Gastroesophageal sphincter (tissue), 4 donors: ENCODE measurements at regions not wholly inside any gene's neighbourhood (a gene's known extent, or its start where the extent isn't known, plus 50 kb on each side); places are given as distances from the start of the nearest gene placed in this dataset.

ENCODE experiments used
- ATAC-seq: fragments of 150-250 bp; one replicate; pipeline ENCODE4 v1.9.1; 2016; ENCODE audit warnings: mild to moderate bottlenecking, moderate library complexity
- H3K27ac ChIP-seq, 4 donors: fragments of 200-600 bp; sonication (generic) in 3 of 4; 1 replicate in 3 of 4; 2 replicates in 1 of 4; pipeline ENCODE4 v1.5.1; 2016 to 2019
- H3K27me3 ChIP-seq: fragments of 200-600 bp; sonication (generic); one replicate; pipeline ENCODE4 v1.5.1; 2019
- H3K36me3 ChIP-seq, 2 donors: fragments of 200-600 bp; sonication (generic); one replicate each; pipeline ENCODE4 v1.5.1; 2019; ENCODE audit warnings: control low read depth in 1 of 2
- H3K4me1 ChIP-seq, 3 donors: fragments of 200-600 bp; sonication (generic); 1 replicate in 2 of 3; 2 replicates in 1 of 3; pipeline ENCODE4 v1.5.1; 2016 to 2019; ENCODE audit warnings: control low read depth in 2 of 3
- H3K4me3 ChIP-seq, 2 donors: fragments of 200-600 bp; sonication (generic); one replicate each; pipeline ENCODE4 v1.5.1; 2019; ENCODE audit warnings: mild to moderate bottlenecking in 1 of 2, moderate library complexity in 1 of 2
- H3K9me3 ChIP-seq, 3 donors: fragments of 200-600 bp; sonication (generic); one replicate each; pipeline ENCODE4 v1.5.1; 2017 to 2019; ENCODE audit warnings: control low read depth in 2 of 3
- EP300 ChIP-seq: sonication (generic); formaldehyde crosslinking; IDR thresholded peaks from one replicate; pipeline ENCODE4 v1.6.1; 2017; ENCODE audit warnings: antibody characterized with exemption, mild to moderate bottlenecking
- POLR2A ChIP-seq, 2 donors: fragments of 450-650 bp; IDR thresholded peaks; one replicate each; pipeline ENCODE4 v1.6.1; 2017; ENCODE audit warnings: antibody characterized with exemption in 2 of 2, mild to moderate bottlenecking in 2 of 2, moderate library complexity in 1 of 2
- POLR2AphosphoS5 ChIP-seq: sonication (generic); formaldehyde crosslinking; IDR thresholded peaks from one replicate; pipeline ENCODE4 v1.6.1; 2017; ENCODE audit warnings: antibody characterized with exemption
- WGBS, 2 donors: methylation state at CpG; one replicate each; pipeline ENCODE4 v1.1.5; 2018; ENCODE audit warnings: low coverage in 1 of 2; 5-methylcytosine and 5-hydroxymethylcytosine counted together
- TF ChIP-seq, protein P1 (sequence below), 4 experiments: fragments of 200-600 bp in 2 of 4; fragments of 450-650 bp in 2 of 4; sonication (generic) in 1 of 4; IDR thresholded peaks; one replicate each; pipeline ENCODE4 v1.5.1; 2017 to 2019; ENCODE audit warnings: antibody characterized with exemption in 4 of 4, mild to moderate bottlenecking in 2 of 4, moderate library complexity in 2 of 4

DNA sequence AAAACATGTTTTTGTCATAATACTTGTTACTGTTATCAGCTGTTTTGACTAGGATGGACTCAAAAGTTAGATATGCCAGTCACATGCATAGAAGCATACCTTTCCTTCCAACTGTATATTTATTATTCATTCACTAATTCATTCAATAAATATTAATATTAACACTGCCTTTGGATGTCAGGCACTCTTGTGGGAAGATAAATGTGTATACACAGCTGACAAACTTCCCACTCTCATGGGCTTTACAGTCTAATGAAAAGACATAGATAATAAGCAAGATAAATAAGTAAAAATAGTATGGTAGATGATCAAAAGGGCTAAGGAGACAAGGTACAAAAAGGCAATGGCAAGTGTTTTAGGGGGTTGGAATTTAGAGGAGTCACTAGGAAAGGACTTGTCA is 180.1 kb upstream of the SMIM30 start:
- Histone ChIP-seq H3K27ac (no peak overlapping the region), H3K4me3 (no peak overlapping the region), H3K9me3 (no peaks in the 10 kb centered on the region), H3K4me1 (no peaks in the 10 kb centered on the region), H3K27me3 (no peaks in the 10 kb centered on the region), H3K36me3 (no peaks in the 10 kb centered on the region)
- TF ChIP-seq EP300 (no peak), POLR2A (IDR thresholded peaks at IDR 0.05) (no peak), POLR2AphosphoS5 (no peak)
- TF ChIP-seq, protein P1, sequence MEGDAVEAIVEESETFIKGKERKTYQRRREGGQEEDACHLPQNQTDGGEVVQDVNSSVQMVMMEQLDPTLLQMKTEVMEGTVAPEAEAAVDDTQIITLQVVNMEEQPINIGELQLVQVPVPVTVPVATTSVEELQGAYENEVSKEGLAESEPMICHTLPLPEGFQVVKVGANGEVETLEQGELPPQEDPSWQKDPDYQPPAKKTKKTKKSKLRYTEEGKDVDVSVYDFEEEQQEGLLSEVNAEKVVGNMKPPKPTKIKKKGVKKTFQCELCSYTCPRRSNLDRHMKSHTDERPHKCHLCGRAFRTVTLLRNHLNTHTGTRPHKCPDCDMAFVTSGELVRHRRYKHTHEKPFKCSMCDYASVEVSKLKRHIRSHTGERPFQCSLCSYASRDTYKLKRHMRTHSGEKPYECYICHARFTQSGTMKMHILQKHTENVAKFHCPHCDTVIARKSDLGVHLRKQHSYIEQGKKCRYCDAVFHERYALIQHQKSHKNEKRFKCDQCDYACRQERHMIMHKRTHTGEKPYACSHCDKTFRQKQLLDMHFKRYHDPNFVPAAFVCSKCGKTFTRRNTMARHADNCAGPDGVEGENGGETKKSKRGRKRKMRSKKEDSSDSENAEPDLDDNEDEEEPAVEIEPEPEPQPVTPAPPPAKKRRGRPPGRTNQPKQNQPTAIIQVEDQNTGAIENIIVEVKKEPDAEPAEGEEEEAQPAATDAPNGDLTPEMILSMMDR (IDR thresholded peaks at IDR 0.05) = no peak
- ATAC-seq = no peak

DNA sequence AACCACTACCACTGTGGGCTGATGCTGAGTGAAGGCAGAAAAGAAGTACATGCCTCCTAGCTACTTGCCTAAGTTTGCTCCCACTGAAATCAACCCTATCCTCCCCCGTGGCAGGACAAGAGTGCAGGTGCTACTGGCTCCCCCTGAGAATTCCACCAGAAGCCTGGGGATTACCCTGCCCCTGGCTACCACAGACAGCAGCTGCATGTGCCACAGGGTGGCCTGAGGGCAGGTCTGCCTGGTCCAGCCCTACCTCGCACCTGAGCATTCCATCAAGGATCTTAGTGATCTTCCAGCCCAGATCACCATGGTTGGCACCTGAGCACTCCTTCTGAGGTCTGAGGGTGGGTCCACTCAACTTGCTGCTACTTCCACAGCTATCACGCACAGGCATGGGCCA is 176.4 kb upstream of the SMIM30 start:
- peaks cover 0 to 4% (median 0%) of the 10 kb centered on the region in 3 donors for H3K4me1 ChIP-seq
- H3K9me3 ChIP-seq = no peaks in the 10 kb centered on the region
- H3K27ac ChIP-seq = no peak overlapping the region
- 100% methylated on average over 1 of the region's 3 CpGs; no CpG with 5 or more reads in 1 of the 2 donors for WGBS, 2 donors
- TF ChIP-seq POLR2A (IDR thresholded peaks at IDR 0.05) (no peak), EP300 (no peak), POLR2AphosphoS5 (no peak)
- TF ChIP-seq, protein P1 (IDR thresholded peaks at IDR 0.05) = no peak
- H3K4me3 ChIP-seq = no peak overlapping the region
- no peaks in the 10 kb centered on the region for H3K36me3 ChIP-seq
- ATAC-seq = no peak
- no peaks in the 10 kb centered on the region for H3K27me3 ChIP-seq

DNA sequence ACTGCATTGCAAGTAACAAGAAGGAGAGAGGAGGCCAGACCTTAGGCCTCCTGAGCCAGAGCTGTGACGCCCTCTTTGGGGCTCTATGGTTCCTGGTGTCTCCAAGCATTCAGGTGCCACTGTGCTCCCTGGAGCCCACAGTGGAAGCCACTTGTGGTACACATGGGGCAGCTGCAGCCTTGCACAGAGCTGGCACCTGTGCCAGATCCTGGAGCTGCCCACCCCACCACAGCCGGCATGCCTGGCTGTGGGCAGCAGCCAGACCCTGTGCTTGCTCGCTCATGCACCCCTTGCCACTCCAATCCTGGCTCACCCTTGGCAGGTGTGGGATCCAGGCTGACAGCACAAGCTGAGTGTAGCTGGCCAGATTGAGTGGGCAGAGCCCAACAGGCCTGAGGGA is 173.8 kb upstream of the SMIM30 start:
- Histone ChIP-seq H3K4me3 (no peak overlapping the region), H3K27me3 (no peaks in the 10 kb centered on the region), H3K9me3 (no peaks in the 10 kb centered on the region), H3K36me3 (no peaks in the 10 kb centered on the region), H3K4me1 (peaks cover 0 to 4% (median 0%) of the 10 kb centered on the region in 3 donors), H3K27ac (no peak overlapping the region)
- ATAC-seq = no peak
- 100% methylated on average over 1 of the region's 3 CpGs; no CpG with 5 or more reads in 1 of the 2 donors for WGBS, 2 donors
- no peak for TF ChIP-seq POLR2AphosphoS5
- TF ChIP-seq POLR2A (IDR thresholded peaks at IDR 0.05) = no peak
- no peak for TF ChIP-seq EP300
- TF ChIP-seq, protein P1 (IDR thresholded peaks at IDR 0.05) = no peak

- Histone ChIP-seq H3K9me3 (no peaks in the 10 kb centered on the region), H3K27me3 (no peaks in the 10 kb centered on the region), H3K4me3 (no peak overlapping the region), H3K4me1 (peaks cover 0 to 4% (median 0%) of the 10 kb centered on the region in 3 donors), H3K27ac (no peak overlapping the region), H3K36me3 (no peaks in the 10 kb centered on the region)
- TF ChIP-seq, protein P1 (IDR thresholded peaks at IDR 0.05) = no peak
- no peak for TF ChIP-seq POLR2A (IDR thresholded peaks at IDR 0.05)
- no peak for TF ChIP-seq POLR2AphosphoS5
- no peak for TF ChIP-seq EP300
- ATAC-seq = no peak
- 89 to 100% methylated on average over 1 to 4 of the region's 9 CpGs for WGBS, 2 donors
Measured at GRCh38 chr7:113291058-113291457, 172.7 kb upstream of the SMIM30 start.

GRCh38 chr7:113289140-113289740 is 170.9 kb upstream of the SMIM30 start:
- Histone ChIP-seq H3K9me3 (no peaks in the 10 kb centered on the region), H3K36me3 (no peaks in the 10 kb centered on the region), H3K4me1 (peaks cover 0 to 4% (median 0%) of the 10 kb centered on the region in 3 donors), H3K27me3 (no peaks in the 10 kb centered on the region), H3K27ac (no peak overlapping the region), H3K4me3 (no peak overlapping the region)
- TF ChIP-seq, protein P1 (IDR thresholded peaks at IDR 0.05) = peak in 1 of 4 experiments; percentile 49
- no peak for TF ChIP-seq EP300
- no peak for TF ChIP-seq POLR2AphosphoS5
- no peak for TF ChIP-seq POLR2A (IDR thresholded peaks at IDR 0.05)
- ATAC-seq = no peak
- WGBS, 2 donors = 41 to 45% methylated on average over 4 of the region's 4 CpGs
